Activated naive CD4-positive, alpha-beta T cell treated with anti-CD3 and anti-CD28 coated beads for 36 hours (primary cell): ENCODE measurements at regions not wholly inside any gene's neighbourhood (a gene's known extent, or its start where the extent isn't known, plus 50 kb on each side); places are given as distances from the start of the nearest gene placed in this dataset.

ENCODE experiments used
- CTCF ChIA-PET: fragments of 350-600 bp; sonication (Branson Sonifier 250); formaldehyde crosslinking; loops from one replicate; lab custom pipeline; 2021; ENCODE audit warnings: antibody characterized with exemption; lab: Charles Lee
- DNase-seq: peaks from one replicate; pipeline ENCODE4 v3.0.0-alpha.2; 2020
- H3K27ac Mint-ChIP-seq: one replicate; pipeline ENCODE4 v1.8.0; 2021; ENCODE audit warnings: mild to moderate bottlenecking, mixed read lengths
- H3K27me3 Mint-ChIP-seq: one replicate; pipeline ENCODE4 v1.8.0; 2021; ENCODE audit warnings: low read depth, mixed read lengths
- H3K36me3 Mint-ChIP-seq: one replicate; pipeline ENCODE4 v1.8.0; 2021; ENCODE audit warnings: low read depth, mixed read lengths
- H3K4me1 Mint-ChIP-seq: one replicate; pipeline ENCODE4 v1.8.0; 2021; ENCODE audit warnings: low read depth, mixed read lengths
- H3K4me3 Mint-ChIP-seq: one replicate; pipeline ENCODE4 v1.8.0; 2021; ENCODE audit warnings: mild to moderate bottlenecking, moderate library complexity, mixed read lengths
- H3K9me3 Mint-ChIP-seq: one replicate; pipeline ENCODE4 v1.8.0; 2021; ENCODE audit warnings: mixed read lengths
- intact Hi-C: fragments of 100-400 bp; cut with micrococcal nuclease; formaldehyde crosslinking; loops from one replicate; pipeline ENCODE4 v1.15.1; 2023

GRCh38 chr13:60931858-60932546 lies 483.6 kb downstream of the PCDH20 start:
- intact Hi-C loops: no loop called here
- no peaks in the 10 kb centered on the region for H3K4me1 Mint-ChIP-seq
- CTCF ChIA-PET: no interaction called here
- no peaks in the 10 kb centered on the region for H3K27me3 Mint-ChIP-seq
- H3K9me3 Mint-ChIP-seq: no peaks in the 10 kb centered on the region
- H3K4me3 Mint-ChIP-seq: no peak overlapping the region
- H3K27ac Mint-ChIP-seq: no peak overlapping the region
- no peaks in the 10 kb centered on the region for H3K36me3 Mint-ChIP-seq
- no peak for DNase-seq

- Mint-ChIP-seq H3K4me3 (no peak overlapping the region), H3K9me3 (no peaks in the 10 kb centered on the region), H3K27ac (no peak overlapping the region), H3K36me3 (no peaks in the 10 kb centered on the region), H3K4me1 (no peaks in the 10 kb centered on the region), H3K27me3 (no peaks in the 10 kb centered on the region)
- DNase-seq: no peak
- CTCF ChIA-PET: no interaction called here
- intact Hi-C loops: no loop called here
These were observed 490.0 kb downstream of the PCDH20 start for GRCh38 chr13:60925686-60926085.

- Mint-ChIP-seq H3K36me3 (no peaks in the 10 kb centered on the region), H3K27me3 (no peaks in the 10 kb centered on the region), H3K4me1 (no peaks in the 10 kb centered on the region), H3K27ac (no peak overlapping the region), H3K4me3 (no peak overlapping the region), H3K9me3 (no peaks in the 10 kb centered on the region)
- CTCF ChIA-PET: no interaction called here
- intact Hi-C loops: no loop called here
- no peak for DNase-seq
These were observed 490.8 kb downstream of the PCDH20 start for GRCh38 chr13:60924856-60925255.

GRCh38 chr13:60922576-60923231 lies 492.9 kb downstream of the PCDH20 start:
- H3K4me1 Mint-ChIP-seq: no peaks in the 10 kb centered on the region
- no peak for DNase-seq
- CTCF ChIA-PET: no interaction called here
- H3K27ac Mint-ChIP-seq: no peak overlapping the region
- H3K9me3 Mint-ChIP-seq: no peaks in the 10 kb centered on the region
- intact Hi-C loops: no loop called here
- no peaks in the 10 kb centered on the region for H3K36me3 Mint-ChIP-seq
- H3K4me3 Mint-ChIP-seq: no peak overlapping the region
- no peaks in the 10 kb centered on the region for H3K27me3 Mint-ChIP-seq

- H3K4me3 Mint-ChIP-seq: no peak overlapping the region
- H3K27ac Mint-ChIP-seq: no peak overlapping the region
- H3K27me3 Mint-ChIP-seq: no peaks in the 10 kb centered on the region
- intact Hi-C loops: no loop called here
- CTCF ChIA-PET: interaction anchor here (0.7 kb wide), 1 partner anchor 519 kb away, joined by 3 read pairs; no protein-coding TSS in a partner anchor
- H3K4me1 Mint-ChIP-seq: no peaks in the 10 kb centered on the region
- H3K36me3 Mint-ChIP-seq: no peaks in the 10 kb centered on the region
- peaks cover 6% of the 10 kb centered on the region for H3K9me3 Mint-ChIP-seq
- DNase-seq: no peak
These were observed 496.8 kb downstream of the TDRD3 start for GRCh38 chr13:60893801-60894200.

GRCh38 chr13:60887711-60888110 lies 490.7 kb downstream of the TDRD3 start:
- Mint-ChIP-seq H3K27ac (no peak overlapping the region), H3K36me3 (no peaks in the 10 kb centered on the region), H3K4me3 (no peak overlapping the region), H3K4me1 (no peaks in the 10 kb centered on the region), H3K27me3 (no peaks in the 10 kb centered on the region), H3K9me3 (no peaks in the 10 kb centered on the region)
- intact Hi-C loops: no loop called here
- CTCF ChIA-PET: no interaction called here
- DNase-seq: no peak

- no peak overlapping the region for H3K27ac Mint-ChIP-seq
- no peaks in the 10 kb centered on the region for H3K36me3 Mint-ChIP-seq
- no peaks in the 10 kb centered on the region for H3K4me1 Mint-ChIP-seq
- H3K4me3 Mint-ChIP-seq: no peak overlapping the region
- DNase-seq: no peak
- intact Hi-C loops: no loop called here
- CTCF ChIA-PET: no interaction called here
- H3K9me3 Mint-ChIP-seq: peaks cover 2% of the 10 kb centered on the region
- H3K27me3 Mint-ChIP-seq: no peaks in the 10 kb centered on the region
These were observed 484.5 kb downstream of the TDRD3 start for GRCh38 chr13:60881507-60881906.

- Mint-ChIP-seq H3K4me3 (no peak overlapping the region), H3K27me3 (no peaks in the 10 kb centered on the region), H3K4me1 (no peaks in the 10 kb centered on the region), H3K27ac (no peak overlapping the region), H3K36me3 (no peaks in the 10 kb centered on the region), H3K9me3 (peaks cover 6% of the 10 kb centered on the region)
- CTCF ChIA-PET: no interaction called here
- no peak for DNase-seq
- intact Hi-C loops: no loop called here
These were observed 476.1 kb downstream of the TDRD3 start for GRCh38 chr13:60873116-60873515.

GRCh38 chr13:60869941-60870613 lies 473.1 kb downstream of the TDRD3 start:
- no peaks in the 10 kb centered on the region for H3K4me1 Mint-ChIP-seq
- intact Hi-C loops: no loop called here
- DNase-seq: no peak
- H3K9me3 Mint-ChIP-seq: peaks cover 25% of the 10 kb centered on the region
- H3K4me3 Mint-ChIP-seq: no peak overlapping the region
- CTCF ChIA-PET: no interaction called here
- H3K36me3 Mint-ChIP-seq: no peaks in the 10 kb centered on the region
- no peaks in the 10 kb centered on the region for H3K27me3 Mint-ChIP-seq
- no peak overlapping the region for H3K27ac Mint-ChIP-seq

GRCh38 chr13:60869225-60869624 lies 472.2 kb downstream of the TDRD3 start:
- intact Hi-C loops: no loop called here
- CTCF ChIA-PET: interaction anchor here (1.1 kb wide), 1 partner anchor 17 kb away, joined by 3 read pairs; no protein-coding TSS in a partner anchor
- Mint-ChIP-seq H3K9me3 (peaks cover 32% of the 10 kb centered on the region), H3K27ac (no peak overlapping the region), H3K4me1 (no peaks in the 10 kb centered on the region), H3K36me3 (no peaks in the 10 kb centered on the region), H3K4me3 (no peak overlapping the region), H3K27me3 (no peaks in the 10 kb centered on the region)
- no peak for DNase-seq

GRCh38 chr13:60862036-60862435 lies 465.0 kb downstream of the TDRD3 start:
- H3K4me3 Mint-ChIP-seq: no peak overlapping the region
- no peak overlapping the region for H3K27ac Mint-ChIP-seq
- no peak for DNase-seq
- peaks cover 26% of the 10 kb centered on the region for H3K9me3 Mint-ChIP-seq
- H3K27me3 Mint-ChIP-seq: no peaks in the 10 kb centered on the region
- CTCF ChIA-PET: no interaction called here
- H3K4me1 Mint-ChIP-seq: no peaks in the 10 kb centered on the region
- H3K36me3 Mint-ChIP-seq: no peaks in the 10 kb centered on the region
- intact Hi-C loops: no loop called here

GRCh38 chr13:60857698-60858097 lies 460.7 kb downstream of the TDRD3 start:
- no peaks in the 10 kb centered on the region for H3K27me3 Mint-ChIP-seq
- no peak for DNase-seq
- H3K4me3 Mint-ChIP-seq: no peak overlapping the region
- H3K4me1 Mint-ChIP-seq: no peaks in the 10 kb centered on the region
- no peaks in the 10 kb centered on the region for H3K36me3 Mint-ChIP-seq
- H3K27ac Mint-ChIP-seq: no peak overlapping the region
- intact Hi-C loops: no loop called here
- H3K9me3 Mint-ChIP-seq: peaks cover 12% of the 10 kb centered on the region
- CTCF ChIA-PET: no interaction called here

- peaks cover 1% of the 10 kb centered on the region for H3K36me3 Mint-ChIP-seq
- peaks cover 17% of the 10 kb centered on the region for H3K9me3 Mint-ChIP-seq
- CTCF ChIA-PET: no interaction called here
- H3K4me1 Mint-ChIP-seq: no peaks in the 10 kb centered on the region
- intact Hi-C loops: no loop called here
- DNase-seq: no peak
- peaks cover 2% of the 10 kb centered on the region for H3K27me3 Mint-ChIP-seq
- H3K27ac Mint-ChIP-seq: no peak overlapping the region
- no peak overlapping the region for H3K4me3 Mint-ChIP-seq
These were observed 455.9 kb downstream of the TDRD3 start for GRCh38 chr13:60852886-60853285.
